ENCODE measurements at regions not wholly inside any gene's neighbourhood (a gene's known extent, or its start where the extent isn't known, plus 50 kb on each side); places are given as distances from the start of the nearest gene placed in this dataset.

GRCh38 chr6:27053738-27054137 is 193.8 kb upstream of the PRSS16 start:
- no peak for DNase-seq

- no peak for DNase-seq
These were observed 190.9 kb upstream of the PRSS16 start for GRCh38 chr6:27056615-27057014.

GRCh38 chr6:27059621-27060425 is 187.7 kb upstream of the PRSS16 start:
- no peak for DNase-seq

GRCh38 chr6:27061235-27061993 is 186.1 kb upstream of the PRSS16 start:
- no peak for DNase-seq

GRCh38 chr6:27062755-27063154 is 184.7 kb upstream of the PRSS16 start:
- no peak for DNase-seq

GRCh38 chr6:27065183-27065582 is 182.3 kb upstream of the PRSS16 start:
- DNase-seq, result no peak

- no peak for DNase-seq
These were observed 181.1 kb upstream of the PRSS16 start for GRCh38 chr6:27066381-27066780.

GRCh38 chr6:27066802-27067201 is 180.7 kb upstream of the PRSS16 start:
- DNase-seq, result no peak

- no peak for DNase-seq
These were observed 174.1 kb upstream of the PRSS16 start for GRCh38 chr6:27073441-27073840.

GRCh38 chr6:27076116-27076515 is 171.4 kb upstream of the PRSS16 start:
- no peak for DNase-seq

GRCh38 chr6:27078734-27079357 is 168.7 kb upstream of the PRSS16 start:
- peak; percentile 57 for DNase-seq

- no peak for DNase-seq
These were observed 166.3 kb upstream of the PRSS16 start for GRCh38 chr6:27081188-27081587.

- DNase-seq, result no peak
These were observed 165.6 kb upstream of the PRSS16 start for GRCh38 chr6:27081931-27082330.

- DNase-seq, result no peak
These were observed 159.4 kb upstream of the PRSS16 start for GRCh38 chr6:27088068-27088467.

- peak; percentile 18 for DNase-seq
These were observed 155.7 kb upstream of the PRSS16 start for GRCh38 chr6:27091661-27092315.

- no peak for DNase-seq
These were observed 155.2 kb upstream of the PRSS16 start for GRCh38 chr6:27092316-27092692.

- no peak for DNase-seq
These were observed 151.6 kb upstream of the PRSS16 start for GRCh38 chr6:27095914-27096313.

GRCh38 chr6:27096834-27097511 is 150.5 kb upstream of the PRSS16 start:
- DNase-seq, result peak; percentile 35

- no peak for DNase-seq
These were observed 148.5 kb upstream of the PRSS16 start for GRCh38 chr6:27098956-27099355.

- DNase-seq, result no peak
These were observed 146.6 kb upstream of the PRSS16 start for GRCh38 chr6:27100921-27101320.

GRCh38 chr6:27101824-27102223 is 145.7 kb upstream of the PRSS16 start:
- DNase-seq, result no peak

GRCh38 chr6:27106382-27106781 is 141.1 kb upstream of the PRSS16 start:
- DNase-seq, result no peak

- no peak for DNase-seq
These were observed 135.8 kb upstream of the PRSS16 start for GRCh38 chr6:27111743-27112142.

Measured in CD4-positive, alpha-beta T cell treated with Interleukin-6 for 4 hours (primary cell).